NOMO-1 treated with DMSO at 0.1 percent for 48 hours (cell line): ENCODE measurements at regions not wholly inside any gene's neighbourhood (a gene's known extent, or its start where the extent isn't known, plus 50 kb on each side); places are given as distances from the start of the nearest gene placed in this dataset.

ENCODE experiments used
- DNase-seq: peaks from one replicate; lab custom pipeline; 2025; ENCODE audit not compliant: unreplicated experiment; lab: John Stamatoyannopoulos, UW

GRCh38 chr6:82629921-82630320 is 266.3 kb downstream of the TPBG start:
- no peak for DNase-seq

GRCh38 chr6:82641677-82642076 is 278.1 kb downstream of the TPBG start:
- DNase-seq, result no peak

- no peak for DNase-seq
Measured at GRCh38 chr6:82645536-82646230, 282.1 kb downstream of the TPBG start.

- no peak for DNase-seq
Measured at GRCh38 chr6:82646231-82646615, 282.6 kb downstream of the TPBG start.

- DNase-seq, result no peak
Measured at GRCh38 chr6:82651845-82652335, 288.3 kb downstream of the TPBG start.

- no peak for DNase-seq
Measured at GRCh38 chr6:82679232-82679631, 315.6 kb downstream of the TPBG start.

GRCh38 chr6:82680192-82680591 is 316.6 kb downstream of the TPBG start:
- DNase-seq, result no peak

- no peak for DNase-seq
Measured at GRCh38 chr6:82681119-82681714, 317.6 kb downstream of the TPBG start.

GRCh38 chr6:82686719-82687118 is 323.1 kb downstream of the TPBG start:
- DNase-seq, result no peak

GRCh38 chr6:82687855-82688254 is 324.2 kb downstream of the TPBG start:
- DNase-seq, result no peak

- DNase-seq, result no peak
Measured at GRCh38 chr6:82690283-82690682, 326.7 kb downstream of the TPBG start.

- no peak for DNase-seq
Measured at GRCh38 chr6:82691997-82692396, 328.4 kb downstream of the TPBG start.

GRCh38 chr6:82693094-82693493 is 329.5 kb downstream of the TPBG start:
- no peak for DNase-seq

GRCh38 chr6:82701341-82701740 is 337.7 kb downstream of the TPBG start:
- DNase-seq, result no peak

GRCh38 chr6:82702574-82702973 is 339.0 kb downstream of the TPBG start:
- DNase-seq, result no peak

- no peak for DNase-seq
Measured at GRCh38 chr6:82703230-82703629, 339.6 kb downstream of the TPBG start.

GRCh38 chr6:82704045-82704444 is 340.4 kb downstream of the TPBG start:
- no peak for DNase-seq

GRCh38 chr6:82705579-82705978 is 342.0 kb downstream of the TPBG start:
- no peak for DNase-seq

- no peak for DNase-seq
Measured at GRCh38 chr6:82711105-82711827, 347.6 kb downstream of the TPBG start.

- no peak for DNase-seq
Measured at GRCh38 chr6:82711971-82712370, 348.4 kb downstream of the TPBG start.

GRCh38 chr6:82712389-82712788 is 348.8 kb downstream of the TPBG start:
- no peak for DNase-seq

- peak; percentile 11 for DNase-seq
Measured at GRCh38 chr6:82712826-82713225, 349.2 kb downstream of the TPBG start.
